Endodermal cell (in vitro differentiated cells): ENCODE measurements at regions not wholly inside any gene's neighbourhood (a gene's known extent, or its start where the extent isn't known, plus 50 kb on each side); places are given as distances from the start of the nearest gene placed in this dataset.
A peak's percentile ranks its signal among the peaks of the same experiment; 100 is the strongest.
"Not testable (repeated sequence)": the region's sequence is repeated elsewhere in the genome, so short reads cannot be mapped to it uniquely, and the experiment has no call there.

Source experiments
- DNase-seq: peaks from one replicate; pipeline ENCODE4 v3.0.0-alpha.2; 2017
- H3K27ac ChIP-seq: 2 replicates; pipeline ENCODE4 v1.5.1; 2013; ENCODE audit warnings: mild to moderate bottlenecking, low read depth, low read length, moderate library complexity
- H3K27me3 ChIP-seq: 2 replicates; pipeline ENCODE4 v1.6.1; 2013; ENCODE audit warnings: mild to moderate bottlenecking, low read length, moderate library complexity; ENCODE audit not compliant: insufficient read depth, control insufficient read depth, poor library complexity, severe bottlenecking
- H3K36me3 ChIP-seq: 2 replicates; pipeline ENCODE4 v1.7.0; 2013; ENCODE audit warnings: mild to moderate bottlenecking, low read length, moderate library complexity; ENCODE audit not compliant: control insufficient read depth, insufficient read depth
- H3K4me1 ChIP-seq: one replicate; pipeline ENCODE4 v1.7.0; 2013; ENCODE audit warnings: low read length; ENCODE audit not compliant: control insufficient read depth, insufficient read depth
- H3K4me3 ChIP-seq: 2 replicates; pipeline ENCODE4 v1.5.1; 2013; ENCODE audit warnings: mild to moderate bottlenecking, low read length, moderate library complexity
- H3K9ac ChIP-seq: 2 replicates; pipeline ENCODE4 v1.6.1; 2013; ENCODE audit warnings: mild to moderate bottlenecking, low read length, moderate library complexity; ENCODE audit not compliant: poor library complexity, severe bottlenecking; ENCODE audit errors: extremely low read depth
- H3K9me3 ChIP-seq: 2 replicates; pipeline ENCODE4 v1.6.1; 2013; ENCODE audit warnings: mild to moderate bottlenecking, low read length, moderate library complexity; ENCODE audit not compliant: control insufficient read depth
- H3K27ac Mint-ChIP-seq: 2 replicates; pipeline ENCODE4 v1.8.0; 2020; ENCODE audit warnings: mixed read lengths
- H3K27me3 Mint-ChIP-seq: 2 replicates; pipeline ENCODE4 v1.8.0; 2021; ENCODE audit warnings: mild to moderate bottlenecking, mixed read lengths; ENCODE audit not compliant: insufficient read depth
- H3K36me3 Mint-ChIP-seq: 2 replicates; pipeline ENCODE4 v1.8.0; 2020; ENCODE audit warnings: low read depth, mixed read lengths
- H3K4me1 Mint-ChIP-seq: 2 replicates; pipeline ENCODE4 v1.8.0; 2020; ENCODE audit warnings: mixed read lengths
- H3K4me3 Mint-ChIP-seq: 2 replicates; pipeline ENCODE4 v1.8.0; 2020; ENCODE audit warnings: mild to moderate bottlenecking, moderate library complexity, mixed read lengths
- H3K9me3 Mint-ChIP-seq: 2 replicates; pipeline ENCODE4 v1.8.0; 2020; ENCODE audit warnings: mild to moderate bottlenecking, mixed read lengths
- WGBS, 2 experiments: methylation state at CpG; one replicate each; pipeline versions ENCODE4 v1.1.5 to v1.1.7; 2013; ENCODE audit warnings: missing lambda C conversion rate in 2 of 2, mixed read lengths in 1 of 2; ENCODE audit not compliant: insufficient coverage in 1 of 2, insufficient read length in 1 of 2; 5-methylcytosine and 5-hydroxymethylcytosine counted together
- TF ChIP-seq, protein P1 (sequence below): fragments of 200-600 bp; sonication (generic); conservative IDR thresholded peaks from 2 replicates; pipeline ENCODE4 v1.5.0; 2021; ENCODE audit warnings: antibody characterized with exemption, mild to moderate bottlenecking

DNA sequence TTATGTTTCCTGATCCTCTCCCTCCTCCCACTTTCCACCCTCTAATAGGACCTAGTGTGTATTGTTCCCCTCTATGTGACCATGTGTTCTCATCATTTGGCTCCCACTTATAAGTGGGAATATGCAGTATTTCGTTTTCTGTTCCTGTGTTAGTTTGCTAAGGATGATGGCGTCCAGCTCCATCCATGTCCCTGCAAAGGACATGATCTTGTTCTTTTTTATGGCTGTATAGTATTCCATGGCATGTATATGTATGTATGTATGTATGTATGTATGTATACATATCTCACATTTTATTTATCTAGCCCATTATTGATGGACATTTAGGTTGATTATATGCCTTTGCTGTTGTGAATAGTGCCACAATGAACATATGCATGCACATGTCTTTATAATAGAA is 188.7 kb downstream of the RFPL4B start:
- no peak for DNase-seq
- H3K9me3 Mint-ChIP-seq, result peaks cover 7% of the 10 kb centered on the region
- 77% methylated on average over 2 of the region's 2 CpGs; no CpG with 5 or more reads in 1 of the 2 experiments for WGBS, 2 experiments

DNA sequence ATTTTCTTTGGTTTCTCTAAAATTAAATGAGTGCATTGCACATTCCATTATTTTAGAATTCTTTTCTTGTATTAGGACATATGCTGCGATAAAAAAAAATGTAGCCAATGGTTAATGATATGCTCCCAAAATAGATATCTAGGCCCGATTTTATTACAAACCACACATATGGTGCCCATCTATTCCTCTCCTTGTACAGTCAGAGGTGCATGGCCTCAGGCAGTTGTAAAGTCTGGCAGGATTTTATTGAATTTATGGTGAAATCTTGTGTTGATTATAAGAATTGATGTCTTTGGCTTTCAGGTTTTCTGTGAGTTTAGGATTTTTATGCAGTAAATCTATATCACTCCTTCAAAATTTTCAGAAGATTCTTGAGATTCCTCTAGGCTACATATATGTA is 192.2 kb downstream of the RFPL4B start:
- WGBS, 2 experiments, result 94% methylated on average over 2 of the region's 2 CpGs; no CpG with 5 or more reads in 1 of the 2 experiments
- H3K27me3 ChIP-seq, result no peaks in the 10 kb centered on the region
- H3K4me3 Mint-ChIP-seq, result no peak overlapping the region
- no peak overlapping the region for H3K9ac ChIP-seq
- no peak for DNase-seq
- TF ChIP-seq, protein P1, sequence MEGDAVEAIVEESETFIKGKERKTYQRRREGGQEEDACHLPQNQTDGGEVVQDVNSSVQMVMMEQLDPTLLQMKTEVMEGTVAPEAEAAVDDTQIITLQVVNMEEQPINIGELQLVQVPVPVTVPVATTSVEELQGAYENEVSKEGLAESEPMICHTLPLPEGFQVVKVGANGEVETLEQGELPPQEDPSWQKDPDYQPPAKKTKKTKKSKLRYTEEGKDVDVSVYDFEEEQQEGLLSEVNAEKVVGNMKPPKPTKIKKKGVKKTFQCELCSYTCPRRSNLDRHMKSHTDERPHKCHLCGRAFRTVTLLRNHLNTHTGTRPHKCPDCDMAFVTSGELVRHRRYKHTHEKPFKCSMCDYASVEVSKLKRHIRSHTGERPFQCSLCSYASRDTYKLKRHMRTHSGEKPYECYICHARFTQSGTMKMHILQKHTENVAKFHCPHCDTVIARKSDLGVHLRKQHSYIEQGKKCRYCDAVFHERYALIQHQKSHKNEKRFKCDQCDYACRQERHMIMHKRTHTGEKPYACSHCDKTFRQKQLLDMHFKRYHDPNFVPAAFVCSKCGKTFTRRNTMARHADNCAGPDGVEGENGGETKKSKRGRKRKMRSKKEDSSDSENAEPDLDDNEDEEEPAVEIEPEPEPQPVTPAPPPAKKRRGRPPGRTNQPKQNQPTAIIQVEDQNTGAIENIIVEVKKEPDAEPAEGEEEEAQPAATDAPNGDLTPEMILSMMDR, result no peak
- no peaks in the 10 kb centered on the region for H3K4me1 Mint-ChIP-seq
- no peaks in the 10 kb centered on the region for H3K27me3 Mint-ChIP-seq
- H3K27ac Mint-ChIP-seq, result no peak overlapping the region
- peaks cover 4% of the 10 kb centered on the region for H3K9me3 ChIP-seq
- H3K4me1 ChIP-seq, result no peaks in the 10 kb centered on the region
- H3K27ac ChIP-seq, result no peak overlapping the region
- H3K4me3 ChIP-seq, result no peak overlapping the region
- H3K36me3 Mint-ChIP-seq, result no peaks in the 10 kb centered on the region
- H3K9me3 Mint-ChIP-seq, result peaks cover 7% of the 10 kb centered on the region
- no peaks in the 10 kb centered on the region for H3K36me3 ChIP-seq

More for the DNA sequence above, 188.7 kb downstream of the RFPL4B start:
- Mint-ChIP-seq H3K27me3 (no peaks in the 10 kb centered on the region), H3K4me3 (no peak overlapping the region), H3K27ac (no peak overlapping the region), H3K4me1 (no peaks in the 10 kb centered on the region), H3K36me3 (no peaks in the 10 kb centered on the region)
- H3K27me3 ChIP-seq, result no peaks in the 10 kb centered on the region
- no peaks in the 10 kb centered on the region for H3K36me3 ChIP-seq
- no peaks in the 10 kb centered on the region for H3K4me1 ChIP-seq
- peaks cover 4% of the 10 kb centered on the region for H3K9me3 ChIP-seq
- TF ChIP-seq, protein P1, result no peak
- H3K27ac ChIP-seq, result no peak overlapping the region
- no peak overlapping the region for H3K4me3 ChIP-seq
- no peak overlapping the region for H3K9ac ChIP-seq

DNA sequence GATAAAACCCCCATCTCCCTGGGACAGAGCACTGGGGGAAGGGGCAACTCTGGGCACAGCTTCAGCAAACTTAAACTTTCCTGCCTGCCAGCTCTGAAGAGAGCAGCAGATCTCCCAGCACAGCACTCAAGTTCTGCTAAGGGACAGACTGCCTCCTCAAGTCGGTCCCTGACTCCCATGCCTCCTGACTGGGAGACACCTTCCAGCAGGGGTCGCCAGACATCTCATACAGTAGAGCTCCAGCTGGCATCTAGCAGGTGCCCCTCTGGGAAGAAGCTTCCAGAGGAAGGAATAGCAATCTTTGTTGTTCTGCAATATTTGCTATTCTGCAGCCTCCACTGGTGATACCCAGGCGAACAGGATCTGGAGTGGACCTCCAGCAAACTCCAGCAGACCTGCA is 194.7 kb downstream of the RFPL4B start:
- not testable (repeated sequence) for H3K9me3 Mint-ChIP-seq, H3K9ac ChIP-seq, H3K4me3 ChIP-seq, H3K27me3 Mint-ChIP-seq, H3K27ac Mint-ChIP-seq, H3K36me3 Mint-ChIP-seq, H3K4me1 ChIP-seq, H3K27me3 ChIP-seq, H3K9me3 ChIP-seq, H3K4me3 Mint-ChIP-seq, H3K27ac ChIP-seq, H3K36me3 ChIP-seq, H3K4me1 Mint-ChIP-seq
- TF ChIP-seq, protein P1, result peak; percentile 42
- WGBS, 2 experiments, result 84 to 100% methylated on average over 2 to 3 of the region's 3 CpGs
- DNase-seq, result peak; percentile 62

DNA sequence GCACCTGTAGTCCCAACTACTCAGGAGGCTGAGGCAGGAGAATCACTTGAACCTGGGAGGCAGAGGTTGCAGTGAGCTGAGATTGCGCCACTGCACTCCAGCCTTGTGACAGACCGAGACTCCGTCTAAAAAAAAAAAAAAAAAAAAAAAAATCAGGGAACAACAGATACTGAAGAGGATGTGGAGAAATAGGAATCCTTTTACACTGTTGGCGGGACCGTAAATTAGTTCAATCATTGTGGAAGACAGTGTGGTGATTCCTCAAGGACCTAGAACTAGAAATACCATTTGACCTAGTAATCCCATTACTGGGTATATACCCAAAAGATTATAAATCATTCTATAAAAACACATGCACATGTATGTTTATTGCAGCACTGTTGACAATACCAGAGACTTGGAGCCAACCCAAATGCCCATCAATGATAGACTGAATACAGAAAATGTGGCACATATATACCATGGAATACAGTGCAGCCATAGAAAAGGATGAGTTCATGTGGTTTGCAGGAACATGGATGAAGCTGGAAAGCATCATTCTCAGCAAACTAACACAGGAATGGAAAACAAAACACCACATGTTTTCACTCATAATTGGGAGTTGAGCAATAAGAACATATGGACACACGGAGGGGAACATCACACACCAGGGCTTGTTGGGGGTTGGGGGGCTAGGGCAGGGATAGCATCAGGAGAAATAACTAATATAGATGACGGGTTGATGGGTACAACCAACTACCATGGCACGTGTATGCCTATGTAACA is 200.4 kb downstream of the RFPL4B start:
- 98 to 99% methylated on average over 6 to 7 of the region's 8 CpGs for WGBS, 2 experiments
- not testable (repeated sequence) for H3K4me1 ChIP-seq, H3K27ac Mint-ChIP-seq, H3K4me3 Mint-ChIP-seq, H3K9me3 ChIP-seq, H3K9ac ChIP-seq, H3K27me3 Mint-ChIP-seq, H3K4me3 ChIP-seq, H3K4me1 Mint-ChIP-seq, H3K9me3 Mint-ChIP-seq, H3K36me3 ChIP-seq, H3K36me3 Mint-ChIP-seq, H3K27me3 ChIP-seq, DNase-seq, H3K27ac ChIP-seq
